GM12878 (cell line): ENCODE measurements at regions not wholly inside any gene's neighbourhood (a gene's known extent, or its start where the extent isn't known, plus 50 kb on each side); places are given as distances from the start of the nearest gene placed in this dataset.

Experiments used
- ATAC-seq: fragments of 200-7000 bp; cut with Tn5 transposase; 3 replicates; pipeline ENCODE4 v1.9.1; 2020; ENCODE audit warnings: mild to moderate bottlenecking, moderate library complexity
- BruUV-seq: library from RNA; stranded (reverse); fragments of 400-500 nt; replicated peaks from 2 replicates; lab custom pipeline; 2021; lab: Mats Ljungman, UMichigan
- CTCF ChIA-PET: fragments of 300-600 bp; sonication (Branson Sonifier 250); formaldehyde crosslinking; extraction: SDS; loops from one replicate; lab custom pipeline; 2021; ENCODE audit warnings: inconsistent platforms; lab: Yijun Ruan, JAX
- POLR2A ChIA-PET: fragments of 350-600 bp; formaldehyde crosslinking; extraction: SDS; loops from one replicate; lab custom pipeline; 2021; ENCODE audit warnings: inconsistent platforms; lab: Charles Lee
- RAD21 ChIA-PET: fragments of 300-600 bp; sonication (Branson Sonifier 250); formaldehyde crosslinking; loops from one replicate; lab custom pipeline; 2023; ENCODE audit warnings: antibody characterized with exemption; ENCODE audit not compliant: unreplicated experiment; lab: Charles Lee
- SMC1A ChIA-PET: fragments of 300-600 bp; sonication (Branson Sonifier 250); formaldehyde crosslinking; loops from one replicate; lab custom pipeline; 2023; ENCODE audit not compliant: unreplicated experiment, uncharacterized antibody; lab: Charles Lee
- DNase-seq: peaks from one replicate; pipeline ENCODE4 v3.0.0-alpha.2; 2011; ENCODE audit warnings: low read depth, low spot score
- FAIRE-seq: peaks from 3 replicates; lab custom pipeline; 2011; peaks lifted over from hg19 to GRCh38; lab: Jason Lieb, UNC
- H2AFZ ChIP-seq: 2 replicates; pipeline ENCODE4 v1.6.0; 2011; ENCODE audit warnings: low read depth, low read length, control low read depth; ENCODE audit not compliant: control insufficient read depth
- H3K27ac ChIP-seq: 2 replicates; pipeline ENCODE4 v1.5.1; 2011; ENCODE audit warnings: control low read depth; ENCODE audit not compliant: control insufficient read depth, insufficient read depth
- H3K27me3 ChIP-seq, 2 experiments: replicated peaks in 1 of 2; 2 replicates each; pipeline versions ENCODE4 v1.6.0 to v1.6.1; 2011; ENCODE audit warnings: low read length in 1 of 2; ENCODE audit not compliant: control insufficient read depth in 2 of 2, insufficient read depth in 2 of 2
- H3K36me3 ChIP-seq, 2 experiments: 2 replicates each; pipeline ENCODE4 v1.5.1; 2011; ENCODE audit warnings: low read length in 1 of 2; ENCODE audit not compliant: control insufficient read depth in 2 of 2, insufficient read depth in 2 of 2
- H3K4me1 ChIP-seq: 2 replicates; pipeline ENCODE4 v1.6.1; 2011; ENCODE audit warnings: mild to moderate bottlenecking, low read length, moderate library complexity, mixed read lengths; ENCODE audit not compliant: control insufficient read depth, insufficient read depth
- H3K4me2 ChIP-seq: 2 replicates; pipeline ENCODE4 v1.6.0; 2011; ENCODE audit warnings: control low read depth; ENCODE audit not compliant: control insufficient read depth, insufficient read depth
- H3K4me3 ChIP-seq: fragments of 200-600 bp; sonication (generic); 2 replicates; pipeline ENCODE4 v1.5.1; 2016
- H3K79me2 ChIP-seq: 2 replicates; pipeline ENCODE4 v1.6.0; 2011; ENCODE audit warnings: low read length; ENCODE audit not compliant: control insufficient read depth, insufficient read depth
- H3K9ac ChIP-seq: 2 replicates; pipeline ENCODE4 v1.8.0; 2011; ENCODE audit warnings: low read length, control low read depth, mixed read lengths; ENCODE audit not compliant: control insufficient read depth, insufficient read depth
- H3K9me3 ChIP-seq: replicated peaks from 3 replicates; pipeline ENCODE4 v1.5.1; 2011; ENCODE audit warnings: mild to moderate bottlenecking, low read length; ENCODE audit not compliant: control insufficient read depth, insufficient read depth
- H4K20me1 ChIP-seq: 2 replicates; pipeline ENCODE4 v1.6.0; 2011; ENCODE audit not compliant: control insufficient read depth, insufficient read depth
- FOXM1 ChIP-seq: IDR thresholded peaks from 2 replicates; pipeline ENCODE4 v1.6.1; 2012; ENCODE audit warnings: low read depth, mild to moderate bottlenecking, inconsistent platforms, low read length, moderate library complexity
- GATAD2B ChIP-seq: fragments of 450-650 bp; conservative IDR thresholded peaks from 2 replicates; pipeline ENCODE4 v1.6.1; 2017; ENCODE audit warnings: low read depth, mild to moderate bottlenecking, moderate library complexity
- IKZF1 ChIP-seq: fragments of 450-650 bp; conservative IDR thresholded peaks from 2 replicates; pipeline ENCODE4 v1.6.1; 2017; ENCODE audit warnings: antibody characterized with exemption, mild to moderate bottlenecking
- JUND ChIP-seq: IDR thresholded peaks from 2 replicates; pipeline ENCODE4 v1.6.1; 2012; ENCODE audit warnings: low read depth, mild to moderate bottlenecking, low read length, improper control_type of control experiment, moderate library complexity
- MTA2 ChIP-seq: fragments of 450-650 bp; IDR thresholded peaks from 2 replicates; pipeline ENCODE4 v1.6.1; 2016; ENCODE audit warnings: low read depth, mild to moderate bottlenecking, moderate library complexity
- RAD21 ChIP-seq: IDR thresholded peaks from 2 replicates; pipeline ENCODE4 v1.6.1; 2011; ENCODE audit warnings: mild to moderate bottlenecking, low read depth, low read length, moderate library complexity; ENCODE audit not compliant: insufficient read depth
- TARDBP ChIP-seq: IDR thresholded peaks from 2 replicates; pipeline ENCODE4 v1.6.1; 2016; ENCODE audit warnings: borderline replicate concordance
- ZNF207 ChIP-seq: fragments of 450-650 bp; IDR thresholded peaks from 2 replicates; pipeline ENCODE4 v1.6.1; 2014; ENCODE audit warnings: antibody characterized with exemption, mild to moderate bottlenecking, borderline replicate concordance
- whole genome bisulfite sequencing: methylation state at CpG from one replicate; pipeline ENCODE4 v1.1.6; 2016; ENCODE audit warnings: low lambda C conversion rate; ENCODE audit not compliant: insufficient replicate concordance, insufficient coverage; ENCODE audit errors: missing lambda C conversion rate; 5-methylcytosine and 5-hydroxymethylcytosine counted together
- in situ Hi-C: fragments of 300-500 bp; cut with MboI; formaldehyde crosslinking; loops from 9 replicates; pipeline ENCODE4 v1.14.3; 2018; ENCODE audit warnings: mixed read lengths
- intact Hi-C: fragments of 100-400 bp; cut with micrococcal nuclease; formaldehyde crosslinking; loops from one replicate; pipeline ENCODE4 v1.14.2; 2022; ENCODE audit not compliant: unreplicated experiment
- TF ChIP-seq, protein P1 (sequence below): fragments of 450-650 bp; IDR thresholded peaks from 2 replicates; pipeline ENCODE4 v1.6.1; 2017; ENCODE audit warnings: low read depth, mild to moderate bottlenecking, moderate library complexity
- TF ChIP-seq, protein P2 (sequence below): fragments of 450-650 bp; IDR thresholded peaks from 2 replicates; pipeline ENCODE4 v1.6.1; 2016; ENCODE audit warnings: mild to moderate bottlenecking
- TF ChIP-seq, protein P3 (sequence below): fragments of 450-650 bp; IDR thresholded peaks from 2 replicates; pipeline ENCODE4 v1.6.1; 2017; ENCODE audit warnings: mild to moderate bottlenecking, moderate library complexity

DNA sequence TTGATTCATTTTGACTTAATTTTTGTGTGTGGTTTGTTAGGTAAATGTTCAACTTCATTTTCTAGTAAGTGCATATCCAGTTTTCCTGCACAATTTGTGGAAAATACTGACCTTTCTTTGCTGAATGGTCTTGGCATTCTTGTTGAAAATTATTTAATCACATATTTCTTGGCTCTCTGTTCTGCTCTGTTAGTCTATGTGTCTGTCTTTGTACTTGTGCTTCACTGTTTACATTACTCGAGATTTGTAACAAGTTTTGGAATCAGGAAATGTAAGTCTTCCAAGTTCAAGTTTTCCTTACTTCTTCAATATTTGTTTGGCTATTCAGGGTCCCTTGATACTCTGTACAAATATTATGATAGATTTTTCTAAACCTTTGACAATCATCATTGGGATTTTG, 838.2 kb upstream of the POM121L12 start (continued):
- TF ChIP-seq, protein P1, sequence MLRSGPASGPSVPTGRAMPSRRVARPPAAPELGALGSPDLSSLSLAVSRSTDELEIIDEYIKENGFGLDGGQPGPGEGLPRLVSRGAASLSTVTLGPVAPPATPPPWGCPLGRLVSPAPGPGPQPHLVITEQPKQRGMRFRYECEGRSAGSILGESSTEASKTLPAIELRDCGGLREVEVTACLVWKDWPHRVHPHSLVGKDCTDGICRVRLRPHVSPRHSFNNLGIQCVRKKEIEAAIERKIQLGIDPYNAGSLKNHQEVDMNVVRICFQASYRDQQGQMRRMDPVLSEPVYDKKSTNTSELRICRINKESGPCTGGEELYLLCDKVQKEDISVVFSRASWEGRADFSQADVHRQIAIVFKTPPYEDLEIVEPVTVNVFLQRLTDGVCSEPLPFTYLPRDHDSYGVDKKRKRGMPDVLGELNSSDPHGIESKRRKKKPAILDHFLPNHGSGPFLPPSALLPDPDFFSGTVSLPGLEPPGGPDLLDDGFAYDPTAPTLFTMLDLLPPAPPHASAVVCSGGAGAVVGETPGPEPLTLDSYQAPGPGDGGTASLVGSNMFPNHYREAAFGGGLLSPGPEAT, result no peak
- TF ChIP-seq FOXM1, result no peak
- TF ChIP-seq, all 136 proteins: peak for 0

DNA sequence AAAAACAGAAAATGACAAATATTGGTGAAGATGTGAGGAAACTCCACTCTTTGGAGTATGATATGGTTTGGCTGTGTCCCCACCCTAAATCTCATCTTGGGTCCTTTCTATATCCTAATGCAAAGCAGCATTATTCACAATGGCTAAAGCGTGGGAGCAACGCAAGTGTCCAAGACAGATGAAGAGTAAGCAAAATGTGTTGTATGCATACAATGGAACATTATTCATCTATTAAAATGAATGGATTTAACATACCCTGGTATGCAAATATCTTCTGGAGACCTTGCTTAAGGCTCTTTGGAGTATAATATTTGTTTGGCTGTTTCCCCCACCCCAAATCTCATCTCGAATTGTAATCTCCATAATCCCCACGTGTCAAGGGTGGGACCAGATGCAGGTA, 839.8 kb upstream of the POM121L12 start:
- no peaks in the 10 kb centered on the region for H3K9me3 ChIP-seq
- in situ Hi-C loops, result no loop called here

More for the DNA sequence above, 839.8 kb upstream of the POM121L12 start:
- POLR2A ChIA-PET, result no interaction called here
- ATAC-seq, result no peak
- BruUV-seq, result no TSS peak
- RAD21 ChIA-PET, result no interaction called here
- SMC1A ChIA-PET, result no interaction called here
- no peak for FAIRE-seq
- TF ChIP-seq, protein P2, sequence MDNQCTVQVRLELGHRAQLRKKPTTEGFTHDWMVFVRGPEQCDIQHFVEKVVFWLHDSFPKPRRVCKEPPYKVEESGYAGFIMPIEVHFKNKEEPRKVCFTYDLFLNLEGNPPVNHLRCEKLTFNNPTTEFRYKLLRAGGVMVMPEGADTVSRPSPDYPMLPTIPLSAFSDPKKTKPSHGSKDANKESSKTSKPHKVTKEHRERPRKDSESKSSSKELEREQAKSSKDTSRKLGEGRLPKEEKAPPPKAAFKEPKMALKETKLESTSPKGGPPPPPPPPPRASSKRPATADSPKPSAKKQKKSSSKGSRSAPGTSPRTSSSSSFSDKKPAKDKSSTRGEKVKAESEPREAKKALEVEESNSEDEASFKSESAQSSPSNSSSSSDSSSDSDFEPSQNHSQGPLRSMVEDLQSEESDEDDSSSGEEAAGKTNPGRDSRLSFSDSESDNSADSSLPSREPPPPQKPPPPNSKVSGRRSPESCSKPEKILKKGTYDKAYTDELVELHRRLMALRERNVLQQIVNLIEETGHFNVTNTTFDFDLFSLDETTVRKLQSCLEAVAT, result no peak
- no peak for TF ChIP-seq RAD21
- no peak for TF ChIP-seq FOXM1
- TF ChIP-seq, protein P3, sequence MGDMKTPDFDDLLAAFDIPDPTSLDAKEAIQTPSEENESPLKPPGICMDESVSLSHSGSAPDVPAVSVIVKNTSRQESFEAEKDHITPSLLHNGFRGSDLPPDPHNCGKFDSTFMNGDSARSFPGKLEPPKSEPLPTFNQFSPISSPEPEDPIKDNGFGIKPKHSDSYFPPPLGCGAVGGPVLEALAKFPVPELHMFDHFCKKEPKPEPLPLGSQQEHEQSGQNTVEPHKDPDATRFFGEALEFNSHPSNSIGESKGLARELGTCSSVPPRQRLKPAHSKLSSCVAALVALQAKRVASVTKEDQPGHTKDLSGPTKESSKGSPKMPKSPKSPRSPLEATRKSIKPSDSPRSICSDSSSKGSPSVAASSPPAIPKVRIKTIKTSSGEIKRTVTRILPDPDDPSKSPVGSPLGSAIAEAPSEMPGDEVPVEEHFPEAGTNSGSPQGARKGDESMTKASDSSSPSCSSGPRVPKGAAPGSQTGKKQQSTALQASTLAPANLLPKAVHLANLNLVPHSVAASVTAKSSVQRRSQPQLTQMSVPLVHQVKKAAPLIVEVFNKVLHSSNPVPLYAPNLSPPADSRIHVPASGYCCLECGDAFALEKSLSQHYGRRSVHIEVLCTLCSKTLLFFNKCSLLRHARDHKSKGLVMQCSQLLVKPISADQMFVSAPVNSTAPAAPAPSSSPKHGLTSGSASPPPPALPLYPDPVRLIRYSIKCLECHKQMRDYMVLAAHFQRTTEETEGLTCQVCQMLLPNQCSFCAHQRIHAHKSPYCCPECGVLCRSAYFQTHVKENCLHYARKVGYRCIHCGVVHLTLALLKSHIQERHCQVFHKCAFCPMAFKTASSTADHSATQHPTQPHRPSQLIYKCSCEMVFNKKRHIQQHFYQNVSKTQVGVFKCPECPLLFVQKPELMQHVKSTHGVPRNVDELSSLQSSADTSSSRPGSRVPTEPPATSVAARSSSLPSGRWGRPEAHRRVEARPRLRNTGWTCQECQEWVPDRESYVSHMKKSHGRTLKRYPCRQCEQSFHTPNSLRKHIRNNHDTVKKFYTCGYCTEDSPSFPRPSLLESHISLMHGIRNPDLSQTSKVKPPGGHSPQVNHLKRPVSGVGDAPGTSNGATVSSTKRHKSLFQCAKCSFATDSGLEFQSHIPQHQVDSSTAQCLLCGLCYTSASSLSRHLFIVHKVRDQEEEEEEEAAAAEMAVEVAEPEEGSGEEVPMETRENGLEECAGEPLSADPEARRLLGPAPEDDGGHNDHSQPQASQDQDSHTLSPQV, result no peak
- no peak for TF ChIP-seq MTA2
- TF ChIP-seq IKZF1, result no peak
- no peak for TF ChIP-seq JUND
- no peak for TF ChIP-seq ZNF207
- no peak for TF ChIP-seq TARDBP
- no peak for TF ChIP-seq GATAD2B
- Histone ChIP-seq H3K36me3 (no peaks in the 10 kb centered on the region), H2AFZ (no peak overlapping the region), H3K4me3 (no peak overlapping the region), H3K9ac (no peak overlapping the region), H3K27me3 (no peaks in the 10 kb centered on the region), H3K4me2 (no peak overlapping the region), H3K4me1 (no peaks in the 10 kb centered on the region), H3K27ac (no peak overlapping the region), H3K79me2 (no peaks in the 10 kb centered on the region), H4K20me1 (no peaks in the 10 kb centered on the region)
- no peak for DNase-seq
- intact Hi-C loops, result no loop called here
- CTCF ChIA-PET, result no interaction called here
- WGBS, result 24% methylated on average over 4 of the region's 4 CpGs
